ENCODE measurements at regions not wholly inside any gene's neighbourhood (a gene's known extent, or its start where the extent isn't known, plus 50 kb on each side); places are given as distances from the start of the nearest gene placed in this dataset.
"Not testable (repeated sequence)": the region's sequence is repeated elsewhere in the genome, so short reads cannot be mapped to it uniquely, and the experiment has no call there.

DNA sequence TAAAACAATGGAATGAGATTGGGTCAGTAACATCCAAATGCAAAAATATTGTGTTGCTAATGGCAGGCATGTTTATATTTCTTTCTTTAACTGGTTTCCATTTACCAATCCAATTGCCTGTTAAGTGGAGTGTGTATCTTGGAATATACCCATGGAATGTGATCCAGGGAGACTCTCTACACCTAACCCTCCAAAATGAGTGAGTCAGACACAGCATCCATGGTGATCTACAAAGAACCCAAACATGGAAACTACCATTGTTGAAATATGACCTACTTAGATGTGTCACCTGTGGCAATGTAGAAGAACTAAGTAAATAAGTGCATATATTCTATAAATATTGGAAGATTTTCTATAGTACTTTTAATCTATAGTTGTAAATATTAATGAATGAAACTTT, 110.3 kb downstream of the AREG start:
- Histone ChIP-seq H3K36me3 (replicated peaks) (no peaks in the 10 kb centered on the region), H3K4me3 (no peak overlapping the region), H3K27me3 (ENCODE audit: low read depth) (no peaks in the 10 kb centered on the region), H3K4me1 (no peaks in the 10 kb centered on the region), H3K9me3 (no peaks in the 10 kb centered on the region)
- in situ Hi-C loops (cut with MboI; ENCODE audit: low sequenced_read_pairs), result no loop called here
- no peak for DNase-seq (ENCODE audit: low spot score in 2 of 2)

DNA sequence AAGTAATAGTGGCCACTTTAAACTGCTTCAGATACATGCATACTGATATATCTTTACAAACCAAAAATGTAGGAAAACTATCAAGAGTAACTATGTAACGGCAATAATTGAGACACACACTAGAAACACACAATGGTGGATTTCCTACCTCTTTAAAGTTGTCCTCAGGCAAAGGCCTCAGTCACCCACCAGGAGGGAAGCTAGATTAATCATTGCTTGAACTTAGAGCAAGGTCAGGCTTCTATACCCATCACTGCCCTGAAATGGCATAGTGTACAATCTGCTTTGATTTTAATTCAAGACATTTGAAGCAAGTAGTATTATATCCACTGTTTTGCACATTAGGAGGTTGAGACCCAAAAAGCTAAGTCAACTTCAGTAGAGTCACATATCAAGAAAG, 110.9 kb downstream of the AREG start:
- DNase-seq (ENCODE audit: low spot score in 2 of 2), result no peak
- Histone ChIP-seq H3K4me1 (no peaks in the 10 kb centered on the region), H3K9me3 (no peaks in the 10 kb centered on the region), H3K27me3 (ENCODE audit: low read depth) (no peaks in the 10 kb centered on the region), H3K36me3 (replicated peaks) (no peaks in the 10 kb centered on the region), H3K4me3 (no peak overlapping the region)
- in situ Hi-C loops (cut with MboI; ENCODE audit: low sequenced_read_pairs), result no loop called here

DNA sequence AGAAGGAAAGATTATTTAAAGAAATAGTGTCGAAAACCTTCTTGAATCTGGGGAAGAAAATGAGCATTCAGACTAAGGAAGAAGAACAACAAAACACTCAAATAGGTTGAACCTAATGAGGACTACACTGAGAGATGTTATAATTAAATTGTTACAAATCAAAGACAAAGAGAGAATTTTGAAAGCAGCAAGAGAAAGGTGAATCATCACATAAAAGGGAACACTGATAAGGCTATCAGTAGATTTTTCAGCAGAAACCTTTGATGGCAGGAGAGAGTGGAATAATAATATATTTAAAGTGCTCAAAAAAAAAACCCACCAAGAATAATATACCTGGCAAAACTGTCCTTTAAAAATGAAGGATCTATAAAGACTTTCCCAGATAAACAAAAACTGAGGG, 114.9 kb downstream of the AREG start:
- H3K4me3 ChIP-seq, result no peak overlapping the region
- in situ Hi-C loops (cut with MboI; ENCODE audit: low sequenced_read_pairs), result no loop called here
- H3K4me1 ChIP-seq, result no peaks in the 10 kb centered on the region
- no peak for DNase-seq (ENCODE audit: low spot score in 2 of 2)
- H3K9me3 ChIP-seq, result no peaks in the 10 kb centered on the region
- no peaks in the 10 kb centered on the region for H3K27me3 ChIP-seq (ENCODE audit: low read depth)
- H3K36me3 ChIP-seq (replicated peaks), result no peaks in the 10 kb centered on the region

DNA sequence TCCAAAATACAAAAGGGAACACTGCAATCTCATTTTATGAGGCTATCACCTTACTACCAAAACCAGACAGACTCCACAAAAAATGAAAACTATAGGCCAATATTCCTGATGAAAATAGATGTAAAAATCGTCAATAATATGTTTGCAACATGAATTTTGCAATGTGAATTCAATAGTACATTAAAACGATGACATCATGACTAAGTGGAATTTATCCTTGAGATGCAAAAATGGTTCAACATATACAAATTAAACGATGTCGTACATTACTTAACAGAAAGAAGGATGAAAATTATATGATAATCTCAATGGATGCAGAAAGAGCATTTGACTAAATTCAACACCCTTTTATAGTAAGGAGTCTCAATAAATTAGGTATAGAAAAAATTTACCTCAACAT, 123.0 kb downstream of the AREG start:
- H3K4me3 ChIP-seq, result no peak overlapping the region
- no peaks in the 10 kb centered on the region for H3K36me3 ChIP-seq (replicated peaks)
- H3K27me3 ChIP-seq (ENCODE audit: low read depth), result no peaks in the 10 kb centered on the region
- in situ Hi-C loops (cut with MboI; ENCODE audit: low sequenced_read_pairs), result no loop called here
- H3K4me1 ChIP-seq, result no peaks in the 10 kb centered on the region
- no peak for DNase-seq (ENCODE audit: low spot score in 2 of 2)
- H3K9me3 ChIP-seq, result no peaks in the 10 kb centered on the region

DNA sequence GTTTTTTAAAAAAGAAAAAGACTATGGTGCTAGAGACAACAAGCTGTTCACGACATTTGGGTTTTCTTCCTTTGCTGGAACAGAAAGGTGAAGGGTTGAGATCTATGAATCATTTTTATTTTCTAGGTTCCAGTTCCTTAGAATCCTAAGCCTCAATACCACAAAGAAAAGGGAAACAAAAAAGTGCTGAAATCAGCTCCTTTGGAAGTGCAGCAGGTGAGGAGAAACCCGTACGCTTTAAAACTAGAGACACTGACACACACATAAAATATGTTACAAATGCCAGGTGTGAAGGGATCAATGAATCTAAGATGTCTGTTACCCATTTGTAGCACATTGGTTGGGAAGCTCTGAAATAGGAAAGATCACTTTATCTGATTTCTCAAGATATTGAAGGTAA, 125.2 kb downstream of the AREG start:
- in situ Hi-C loops (cut with MboI; ENCODE audit: low sequenced_read_pairs), result no loop called here

DNA sequence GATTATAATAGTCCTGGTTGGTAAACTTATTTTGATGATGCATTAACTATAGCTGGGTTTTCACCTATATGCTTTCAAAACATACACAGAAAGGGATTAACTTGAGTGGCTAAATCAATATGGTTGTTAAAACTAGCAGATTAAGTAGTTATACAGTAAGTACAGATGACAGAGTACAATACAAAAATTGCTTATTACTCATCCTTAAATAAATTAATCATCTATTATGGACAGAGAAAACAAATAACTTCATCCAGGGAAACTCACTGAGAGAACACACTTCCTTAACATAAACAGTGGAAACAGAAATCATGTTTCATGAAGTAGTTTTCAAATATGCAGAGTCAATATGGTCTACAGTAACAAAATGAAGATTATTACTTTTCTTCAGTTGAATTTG, 133.4 kb downstream of the AREG start:
- H3K27me3 ChIP-seq (ENCODE audit: low read depth), result no peaks in the 10 kb centered on the region
- in situ Hi-C loops (cut with MboI; ENCODE audit: low sequenced_read_pairs), result no loop called here
- H3K9me3 ChIP-seq, result no peaks in the 10 kb centered on the region
- no peak for DNase-seq (ENCODE audit: low spot score in 2 of 2)
- no peaks in the 10 kb centered on the region for H3K4me1 ChIP-seq
- no peaks in the 10 kb centered on the region for H3K36me3 ChIP-seq (replicated peaks)
- H3K4me3 ChIP-seq, result no peak overlapping the region

More for the DNA sequence above, 125.2 kb downstream of the AREG start:
- DNase-seq (ENCODE audit: low spot score in 2 of 2), result no peak
- Histone ChIP-seq H3K9me3 (no peaks in the 10 kb centered on the region), H3K36me3 (replicated peaks) (no peaks in the 10 kb centered on the region), H3K4me3 (no peak overlapping the region), H3K27me3 (ENCODE audit: low read depth) (no peaks in the 10 kb centered on the region), H3K4me1 (no peaks in the 10 kb centered on the region)

DNA sequence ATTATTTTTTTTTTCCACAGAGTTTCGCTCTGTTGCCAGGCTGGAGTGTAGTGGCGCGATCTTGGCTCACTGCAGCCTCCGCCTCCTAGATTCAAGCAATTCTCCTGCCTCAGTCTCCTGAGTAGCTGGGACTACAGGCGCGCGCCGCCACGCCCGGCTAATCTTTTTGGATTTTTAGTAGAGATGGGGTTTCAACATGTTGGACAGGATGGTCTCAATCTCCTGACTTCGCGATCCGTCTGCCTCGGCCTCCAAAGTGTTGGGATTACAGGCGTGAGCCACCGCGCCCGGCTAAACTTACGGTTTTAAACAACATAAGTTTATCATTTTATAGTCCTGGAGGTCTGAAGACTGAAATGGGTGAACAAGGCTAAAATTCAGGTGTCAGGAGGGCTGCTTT, 133.9 kb downstream of the AREG start:
- H3K36me3 ChIP-seq (replicated peaks); H3K4me3 ChIP-seq; in situ Hi-C loops (cut with MboI; ENCODE audit: low sequenced_read_pairs); DNase-seq (ENCODE audit: low spot score in 2 of 2); H3K4me1 ChIP-seq; H3K9me3 ChIP-seq; H3K27me3 ChIP-seq (ENCODE audit: low read depth): not testable (repeated sequence)

DNA sequence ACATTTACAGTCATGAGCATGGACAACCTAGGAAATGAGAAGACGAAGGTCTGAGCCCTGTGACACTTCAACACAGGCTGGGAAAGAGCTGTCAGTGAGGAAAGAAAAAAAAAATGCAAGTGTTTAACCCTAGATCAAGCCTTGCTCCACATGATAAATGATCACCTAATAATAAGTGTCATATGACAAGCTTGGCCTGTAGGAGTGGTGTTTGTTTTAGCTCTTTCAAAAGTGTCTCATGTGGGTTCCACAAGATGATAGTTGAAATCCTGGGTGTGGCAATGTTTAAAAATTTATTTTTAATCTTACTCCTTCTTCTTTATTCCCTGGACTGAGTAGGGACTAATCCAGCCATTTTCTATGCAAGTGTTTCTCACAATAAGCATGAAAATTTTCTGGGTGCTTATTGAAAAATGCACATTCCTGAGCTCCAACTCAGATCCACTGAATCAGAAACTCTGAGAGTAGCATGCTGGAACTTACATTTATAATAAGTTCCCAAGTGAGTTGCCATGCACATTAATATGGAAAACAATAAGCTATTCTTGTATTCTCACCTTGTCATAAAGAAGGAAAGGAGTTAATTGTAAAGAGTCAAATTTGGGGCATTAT, 138.3 kb downstream of the AREG start:
- no peaks in the 10 kb centered on the region for H3K4me1 ChIP-seq
- H3K4me3 ChIP-seq, result no peak overlapping the region
- no peak for DNase-seq (ENCODE audit: low spot score in 2 of 2)
- in situ Hi-C loops (cut with MboI; ENCODE audit: low sequenced_read_pairs), result no loop called here
- H3K27me3 ChIP-seq (ENCODE audit: low read depth), result no peaks in the 10 kb centered on the region
- H3K9me3 ChIP-seq, result no peaks in the 10 kb centered on the region
- no peaks in the 10 kb centered on the region for H3K36me3 ChIP-seq (replicated peaks)

DNA sequence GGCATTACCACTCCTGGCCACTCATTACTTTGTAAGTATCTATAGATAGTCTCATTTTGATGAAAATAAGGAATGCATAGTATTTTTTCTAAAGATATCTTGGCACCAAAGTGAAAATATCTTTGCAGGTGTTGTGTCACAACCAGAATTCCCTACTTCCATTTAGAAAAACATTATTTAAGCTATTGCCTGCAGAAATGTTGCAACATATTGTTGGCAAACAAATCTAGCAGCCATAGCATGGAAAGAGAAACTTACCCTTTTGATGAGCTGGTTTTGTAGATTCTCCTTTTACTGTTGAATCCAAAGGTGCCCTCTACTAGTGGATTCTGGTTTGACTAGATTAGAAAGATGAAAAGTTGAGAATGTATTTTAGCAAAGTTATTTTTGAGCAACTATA, 138.8 kb downstream of the AREG start:
- in situ Hi-C loops (cut with MboI; ENCODE audit: low sequenced_read_pairs), result no loop called here
- Histone ChIP-seq H3K9me3 (no peaks in the 10 kb centered on the region), H3K4me1 (no peaks in the 10 kb centered on the region), H3K27me3 (ENCODE audit: low read depth) (no peaks in the 10 kb centered on the region), H3K4me3 (no peak overlapping the region), H3K36me3 (replicated peaks) (no peaks in the 10 kb centered on the region)
- no peak for DNase-seq (ENCODE audit: low spot score in 2 of 2)

DNA sequence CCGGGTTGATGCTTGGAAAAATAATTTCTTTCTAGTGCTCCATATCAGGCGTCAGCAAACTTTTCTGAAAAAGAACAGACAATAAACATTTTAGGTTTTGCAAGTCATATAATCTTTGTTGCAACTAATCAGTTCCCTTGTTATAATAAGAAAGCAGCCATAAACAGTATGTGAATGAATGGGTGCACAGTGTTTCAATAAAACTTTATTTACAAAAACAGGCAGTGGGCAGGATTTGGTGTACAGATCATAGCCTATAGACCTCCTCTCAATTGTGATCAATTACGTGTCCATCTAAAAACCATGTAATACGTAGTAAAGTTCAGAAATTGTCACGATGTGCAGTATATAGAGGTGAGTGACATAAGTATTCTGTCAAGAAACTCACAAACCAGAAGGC, 143.4 kb downstream of the AREG start:
- DNase-seq (ENCODE audit: low spot score in 2 of 2), result no peak
- Histone ChIP-seq H3K27me3 (ENCODE audit: low read depth) (no peaks in the 10 kb centered on the region), H3K36me3 (replicated peaks) (no peaks in the 10 kb centered on the region), H3K4me3 (no peak overlapping the region), H3K4me1 (no peaks in the 10 kb centered on the region), H3K9me3 (no peaks in the 10 kb centered on the region)
- in situ Hi-C loops (cut with MboI; ENCODE audit: low sequenced_read_pairs), result no loop called here

DNA sequence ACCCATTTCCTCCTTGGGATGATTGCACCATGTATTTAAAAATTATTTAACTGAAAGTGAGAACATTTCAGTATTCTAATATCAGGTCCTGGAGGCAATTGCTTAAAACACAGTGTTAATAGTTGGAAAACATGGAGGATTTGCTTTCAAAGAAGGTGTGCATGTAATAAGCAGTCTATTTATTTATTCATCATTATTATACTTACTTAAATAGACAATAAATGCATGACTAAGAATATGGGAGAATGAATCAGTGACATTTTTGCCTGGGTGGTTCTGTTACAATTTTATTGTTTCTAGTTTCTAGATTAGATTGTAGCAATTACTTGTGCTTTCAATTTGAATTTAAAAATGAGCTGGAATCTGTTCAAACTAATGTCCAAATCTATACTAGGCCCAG, 145.5 kb downstream of the AREG start:
- H3K9me3 ChIP-seq, result no peaks in the 10 kb centered on the region
- H3K27me3 ChIP-seq (ENCODE audit: low read depth), result no peaks in the 10 kb centered on the region
- no peaks in the 10 kb centered on the region for H3K4me1 ChIP-seq
- H3K4me3 ChIP-seq, result no peak overlapping the region
- H3K36me3 ChIP-seq (replicated peaks), result no peaks in the 10 kb centered on the region
- no peak for DNase-seq (ENCODE audit: low spot score in 2 of 2)
- in situ Hi-C loops (cut with MboI; ENCODE audit: low sequenced_read_pairs), result no loop called here

DNA sequence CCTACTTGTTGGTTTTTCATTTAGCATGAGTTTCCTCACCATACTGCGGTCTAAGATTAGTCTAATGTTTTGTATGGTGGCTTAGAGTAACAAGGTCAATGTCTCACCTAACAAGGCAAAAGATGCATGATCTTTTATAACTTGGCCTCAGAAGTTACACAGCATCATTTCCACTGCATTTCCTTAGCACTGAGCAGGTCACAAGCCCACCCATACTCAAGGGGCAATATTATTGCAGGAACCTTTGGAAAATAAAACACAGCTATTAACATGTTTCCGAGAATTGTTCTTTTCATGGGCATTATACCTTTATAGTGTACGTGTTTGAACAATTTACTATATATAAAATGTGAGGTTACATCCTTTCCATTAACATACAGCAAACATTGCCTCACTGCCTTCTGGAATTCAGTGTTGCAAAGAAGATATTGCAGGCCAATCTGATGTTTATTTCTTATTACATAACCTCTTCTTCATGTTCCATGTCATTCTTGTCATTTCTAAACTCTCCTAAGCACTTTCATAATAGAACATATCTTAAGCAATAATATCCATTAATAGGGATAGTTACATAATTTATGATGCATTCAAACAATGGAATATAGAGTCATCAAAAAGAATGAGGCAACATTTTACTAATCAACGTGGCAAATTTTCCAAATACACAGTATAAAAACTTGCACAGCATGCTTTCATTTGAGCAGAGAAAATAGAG, 153.8 kb downstream of the AREG start:
- Histone ChIP-seq H3K27me3 (ENCODE audit: low read depth) (no peaks in the 10 kb centered on the region; the same call in 1 of the 2 replicates), H3K9me3 (no peaks in the 10 kb centered on the region), H3K36me3 (replicated peaks) (no peaks in the 10 kb centered on the region), H3K4me1 (no peaks in the 10 kb centered on the region), H3K4me3 (no peak overlapping the region)
- in situ Hi-C loops (cut with MboI; ENCODE audit: low sequenced_read_pairs), result no loop called here
- DNase-seq (ENCODE audit: low spot score in 2 of 2), result no peak

DNA sequence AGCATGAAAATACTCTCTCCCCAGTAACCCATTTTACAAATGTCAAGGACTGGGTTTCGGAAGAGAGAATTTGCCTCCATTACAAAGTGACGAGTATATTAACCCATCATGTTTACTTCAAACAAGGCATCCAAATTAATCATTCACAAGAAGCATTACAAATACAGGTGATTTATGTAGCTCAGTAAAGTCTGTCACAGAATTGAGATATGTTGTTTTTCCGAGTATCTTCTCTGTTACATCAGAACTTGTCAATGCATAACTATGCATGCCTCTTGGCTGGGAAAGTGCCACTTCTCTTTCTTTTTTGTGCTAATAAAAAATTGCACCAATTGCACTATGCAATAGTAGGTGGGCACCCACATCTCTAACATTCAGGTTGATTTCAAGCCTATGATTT, 158.2 kb downstream of the AREG start:
- Histone ChIP-seq H3K9me3 (no peaks in the 10 kb centered on the region), H3K4me3 (no peak overlapping the region), H3K36me3 (replicated peaks) (no peaks in the 10 kb centered on the region), H3K4me1 (no peaks in the 10 kb centered on the region), H3K27me3 (ENCODE audit: low read depth) (no peaks in the 10 kb centered on the region; the same call in 1 of the 2 replicates)
- in situ Hi-C loops (cut with MboI; ENCODE audit: low sequenced_read_pairs), result no loop called here
- no peak for DNase-seq (ENCODE audit: low spot score in 2 of 2)

DNA sequence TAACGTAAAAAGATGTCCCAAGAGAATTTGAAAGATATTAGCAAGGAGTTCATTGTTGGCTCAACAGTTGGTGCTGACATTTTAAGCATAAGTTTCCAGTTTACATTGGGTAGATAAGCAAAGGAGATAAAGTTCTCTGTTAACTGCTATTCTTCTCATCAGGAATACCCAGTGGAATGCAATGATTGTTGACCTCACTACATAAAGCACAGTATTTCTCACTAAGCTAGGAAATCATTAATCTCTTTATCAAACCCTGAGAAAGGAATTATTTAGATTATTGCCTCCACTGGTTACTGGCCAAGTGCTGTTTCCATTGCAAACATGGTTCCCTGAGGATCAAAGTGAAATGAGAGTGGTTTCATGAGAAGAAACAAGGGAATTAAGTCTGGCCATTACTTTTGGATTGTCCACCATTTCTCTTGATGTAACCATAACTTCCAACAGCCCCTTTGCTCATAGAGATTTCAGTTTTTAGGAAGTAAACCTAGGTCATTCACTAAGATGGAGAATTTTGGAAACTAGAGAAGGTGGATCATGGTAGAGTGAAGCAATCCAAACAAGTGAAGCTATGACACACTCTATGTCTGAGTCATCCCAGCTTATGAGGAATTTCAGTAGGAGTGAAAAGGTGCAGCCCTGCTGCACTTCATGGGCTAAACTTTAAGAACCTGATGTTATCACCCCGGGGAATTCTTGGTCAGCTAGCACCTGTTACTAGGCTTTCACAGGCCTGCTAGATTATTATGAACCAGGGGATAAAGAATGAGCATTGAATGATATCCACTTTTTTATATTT, 163.4 kb downstream of the AREG start:
- no peak for DNase-seq (ENCODE audit: low spot score in 2 of 2)
- in situ Hi-C loops (cut with MboI; ENCODE audit: low sequenced_read_pairs), result no loop called here
- no peaks in the 10 kb centered on the region for H3K9me3 ChIP-seq
- no peaks in the 10 kb centered on the region for H3K36me3 ChIP-seq (replicated peaks)
- no peak overlapping the region for H3K4me3 ChIP-seq
- no peaks in the 10 kb centered on the region for H3K4me1 ChIP-seq
- H3K27me3 ChIP-seq (ENCODE audit: low read depth), result no peaks in the 10 kb centered on the region

Data from HAP-1 (cell line).